GM19463 (cell line): ENCODE measurements at regions not wholly inside any gene's neighbourhood (a gene's known extent, or its start where the extent isn't known, plus 50 kb on each side); places are given as distances from the start of the nearest gene placed in this dataset.

ENCODE experiments used
- ATAC-seq: cut with Tn5 transposase; IDR thresholded peaks from one replicate; pipeline ENCODE4 v1.9.1; 2021; ENCODE audit warnings: mild to moderate bottlenecking, moderate library complexity; ENCODE audit not compliant: unreplicated experiment

GRCh38 chr1:80966266-80966665, 834.5 kb upstream of the ADGRL2 start:
- no peak for ATAC-seq

- ATAC-seq: no peak
These were observed 838.2 kb upstream of the ADGRL2 start for GRCh38 chr1:80962564-80962963.

- no peak for ATAC-seq
These were observed 839.1 kb upstream of the ADGRL2 start for GRCh38 chr1:80961464-80962190.

GRCh38 chr1:80933346-80933745, 867.4 kb upstream of the ADGRL2 start:
- ATAC-seq: no peak

- ATAC-seq: no peak
These were observed 869.6 kb upstream of the ADGRL2 start for GRCh38 chr1:80931178-80931577.

GRCh38 chr1:80929868-80930508, 870.7 kb upstream of the ADGRL2 start:
- no peak for ATAC-seq

GRCh38 chr1:80926531-80926930, 874.2 kb upstream of the ADGRL2 start:
- no peak for ATAC-seq

GRCh38 chr1:80925130-80925805, 875.5 kb upstream of the ADGRL2 start:
- no peak for ATAC-seq

- no peak for ATAC-seq
These were observed 876.4 kb upstream of the ADGRL2 start for GRCh38 chr1:80924290-80924689.

GRCh38 chr1:80922906-80923305, 877.8 kb upstream of the ADGRL2 start:
- no peak for ATAC-seq

- ATAC-seq: no peak
These were observed 881.3 kb upstream of the ADGRL2 start for GRCh38 chr1:80919426-80919825.

GRCh38 chr1:80918380-80918779, 882.4 kb upstream of the ADGRL2 start:
- no peak for ATAC-seq

- no peak for ATAC-seq
These were observed 882.9 kb upstream of the ADGRL2 start for GRCh38 chr1:80917826-80918225.

- ATAC-seq: no peak
These were observed 883.5 kb upstream of the ADGRL2 start for GRCh38 chr1:80917225-80917624.

GRCh38 chr1:80915491-80915890, 885.2 kb upstream of the ADGRL2 start:
- ATAC-seq: no peak

- no peak for ATAC-seq
These were observed 890.3 kb upstream of the ADGRL2 start for GRCh38 chr1:80910426-80910825.

- no peak for ATAC-seq
These were observed 891.5 kb upstream of the ADGRL2 start for GRCh38 chr1:80909172-80909784.

GRCh38 chr1:80896781-80897356, 903.9 kb upstream of the ADGRL2 start:
- ATAC-seq: no peak

GRCh38 chr1:80894921-80895320, 905.8 kb upstream of the ADGRL2 start:
- ATAC-seq: no peak

- no peak for ATAC-seq
These were observed 907.6 kb upstream of the ADGRL2 start for GRCh38 chr1:80893115-80893514.

GRCh38 chr1:80892539-80892938, 908.2 kb upstream of the ADGRL2 start:
- no peak for ATAC-seq
